WTC11 (cell line): ENCODE measurements at regions not wholly inside any gene's neighbourhood (a gene's known extent, or its start where the extent isn't known, plus 50 kb on each side); places are given as distances from the start of the nearest gene placed in this dataset.

ENCODE experiments used
- ATAC-seq: fragments of 200-7000 bp; cut with Tn5 transposase; 2 replicates; pipeline ENCODE4 v1.10.0; 2021; ENCODE audit warnings: mild to moderate bottlenecking, moderate library complexity
- CTCF ChIA-PET: fragments of 300-600 bp; sonication (Branson Sonifier 250); formaldehyde crosslinking; loops from one replicate; lab custom pipeline; 2021; ENCODE audit warnings: antibody characterized with exemption; lab: Charles Lee
- POLR2A ChIA-PET: fragments of 350-600 bp; sonication (Branson Sonifier 250); formaldehyde crosslinking; loops from one replicate; lab custom pipeline; 2021; ENCODE audit warnings: antibody characterized with exemption; lab: Charles Lee
- DNase-seq: peaks from one replicate; pipeline ENCODE4 v3.0.0; 2021; ENCODE audit warnings: low spot score
- H3K27ac Mint-ChIP-seq: 2 replicates; pipeline ENCODE4 v1.8.0; 2021; ENCODE audit warnings: mixed read lengths
- H3K27me3 Mint-ChIP-seq: 2 replicates; pipeline ENCODE4 v1.8.0; 2021; ENCODE audit warnings: low read depth, mild to moderate bottlenecking, moderate library complexity, mixed read lengths
- H3K36me3 Mint-ChIP-seq: 2 replicates; pipeline ENCODE4 v1.8.0; 2021; ENCODE audit warnings: mixed read lengths
- H3K4me1 Mint-ChIP-seq: 2 replicates; pipeline ENCODE4 v1.8.0; 2022; ENCODE audit warnings: mixed read lengths
- H3K4me3 Mint-ChIP-seq: 2 replicates; pipeline ENCODE4 v1.8.0; 2021; ENCODE audit warnings: mild to moderate bottlenecking, moderate library complexity, mixed read lengths
- H3K9me3 Mint-ChIP-seq: 2 replicates; pipeline ENCODE4 v1.8.0; 2021; ENCODE audit warnings: mixed read lengths
- ESRRA ChIP-seq: sonication (generic); formaldehyde crosslinking; IDR thresholded peaks from 2 replicates; pipeline ENCODE4 v1.8.1; 2022; ENCODE audit warnings: mild to moderate bottlenecking, missing genetic modification reagents, borderline replicate concordance
- FOXK1 ChIP-seq: sonication (generic); formaldehyde crosslinking; IDR thresholded peaks from 2 replicates; pipeline ENCODE4 v1.8.0; 2022; ENCODE audit warnings: mild to moderate bottlenecking, moderate library complexity, missing genetic modification reagents
- GTF2I ChIP-seq: fragments of 250-450 bp; sonication (Bioruptor Pico); conservative IDR thresholded peaks from 2 replicates; pipeline ENCODE4 v1.4.0; 2021; ENCODE audit warnings: mild to moderate bottlenecking
- IRF2 ChIP-seq: sonication (generic); formaldehyde crosslinking; IDR thresholded peaks from 2 replicates; pipeline ENCODE4 v1.8.0; 2022; ENCODE audit warnings: low read depth, missing genetic modification reagents, borderline replicate concordance
- KAT7 ChIP-seq: sonication (generic); formaldehyde crosslinking; IDR thresholded peaks from 2 replicates; pipeline ENCODE4 v1.8.1; 2023; ENCODE audit warnings: missing genetic modification reagents, mild to moderate bottlenecking, borderline replicate concordance
- NFE2L1 ChIP-seq: sonication (generic); formaldehyde crosslinking; IDR thresholded peaks from 2 replicates; pipeline ENCODE4 v1.8.1; 2023; ENCODE audit warnings: missing genetic modification reagents
- RORB ChIP-seq: fragments of 250-450 bp; sonication (Bioruptor Pico); IDR thresholded peaks from 2 replicates; pipeline ENCODE4 v1.9.0; 2021; ENCODE audit warnings: mild to moderate bottlenecking
- SMAD4 ChIP-seq: sonication (generic); formaldehyde crosslinking; IDR thresholded peaks from 2 replicates; pipeline ENCODE4 v1.8.0; 2022; ENCODE audit warnings: mild to moderate bottlenecking, missing genetic modification reagents
- ZNF396 ChIP-seq: fragments of 250-450 bp; sonication (Bioruptor Pico); IDR thresholded peaks from 2 replicates; pipeline ENCODE4 v1.8.0; 2021; ENCODE audit warnings: mild to moderate bottlenecking, moderate library complexity, borderline replicate concordance
- TF ChIP-seq, protein P1 (sequence below): fragments of 250-450 bp; sonication (Bioruptor Pico); IDR thresholded peaks from 2 replicates; pipeline ENCODE4 v1.9.0; 2021; ENCODE audit warnings: mild to moderate bottlenecking, borderline replicate concordance
- TF ChIP-seq, protein P2 (sequence below): sonication (generic); formaldehyde crosslinking; conservative IDR thresholded peaks from 2 replicates; pipeline ENCODE4 v1.8.1; 2023; ENCODE audit warnings: mild to moderate bottlenecking, low read depth, missing genetic modification reagents, moderate library complexity
- TF ChIP-seq, protein P3 (sequence below): sonication (generic); formaldehyde crosslinking; IDR thresholded peaks from 2 replicates; pipeline ENCODE4 v1.8.1; 2023; ENCODE audit warnings: mild to moderate bottlenecking, moderate library complexity, missing genetic modification reagents
- TF ChIP-seq, protein P4 (sequence below): sonication (generic); formaldehyde crosslinking; IDR thresholded peaks from 2 replicates; pipeline ENCODE4 v1.8.0; 2022; ENCODE audit warnings: missing genetic modification reagents
- TF ChIP-seq, protein P5 (sequence below): fragments of 250-450 bp; sonication (Bioruptor Pico); IDR thresholded peaks from 2 replicates; pipeline ENCODE4 v1.8.0; 2021; ENCODE audit warnings: mild to moderate bottlenecking
- TF ChIP-seq, protein P6 (sequence below): sonication (generic); formaldehyde crosslinking; IDR thresholded peaks from 2 replicates; pipeline ENCODE4 v1.8.0; 2022; ENCODE audit warnings: mild to moderate bottlenecking, missing genetic modification reagents
- TF ChIP-seq, protein P7 (sequence below): sonication (generic); formaldehyde crosslinking; conservative IDR thresholded peaks from 2 replicates; pipeline ENCODE4 v1.8.1; 2022; ENCODE audit warnings: mild to moderate bottlenecking, missing genetic modification reagents
- TF ChIP-seq, protein P8 (sequence below): sonication (generic); formaldehyde crosslinking; IDR thresholded peaks from 2 replicates; pipeline ENCODE4 v1.8.0; 2022; ENCODE audit warnings: mild to moderate bottlenecking, missing genetic modification reagents

DNA sequence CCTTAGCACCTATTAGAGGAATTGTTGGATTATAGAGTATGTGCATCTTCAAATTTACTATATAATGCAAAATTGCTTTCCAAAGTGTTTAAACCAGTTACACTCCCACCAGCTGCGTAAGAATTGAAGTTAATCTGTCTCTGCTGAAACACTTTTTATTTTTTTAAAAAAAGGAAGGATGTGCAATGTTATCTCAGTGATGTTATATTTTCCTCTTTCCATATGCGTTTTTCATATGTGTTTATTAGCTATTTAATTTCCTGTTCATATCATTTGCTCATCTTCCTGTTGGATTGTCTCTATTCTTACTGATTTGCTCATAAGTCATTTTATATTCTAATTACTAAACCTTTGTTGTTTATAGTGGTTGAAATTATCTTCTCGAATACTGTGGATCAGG lies 63.2 kb upstream of the RFX8 start:
- H3K9me3 Mint-ChIP-seq, result peaks cover 6% of the 10 kb centered on the region; the same call in 1 of the 2 replicates
- ATAC-seq, result no peak
- H3K4me1 Mint-ChIP-seq, result peaks cover 18% of the 10 kb centered on the region
- TF ChIP-seq, protein P1, sequence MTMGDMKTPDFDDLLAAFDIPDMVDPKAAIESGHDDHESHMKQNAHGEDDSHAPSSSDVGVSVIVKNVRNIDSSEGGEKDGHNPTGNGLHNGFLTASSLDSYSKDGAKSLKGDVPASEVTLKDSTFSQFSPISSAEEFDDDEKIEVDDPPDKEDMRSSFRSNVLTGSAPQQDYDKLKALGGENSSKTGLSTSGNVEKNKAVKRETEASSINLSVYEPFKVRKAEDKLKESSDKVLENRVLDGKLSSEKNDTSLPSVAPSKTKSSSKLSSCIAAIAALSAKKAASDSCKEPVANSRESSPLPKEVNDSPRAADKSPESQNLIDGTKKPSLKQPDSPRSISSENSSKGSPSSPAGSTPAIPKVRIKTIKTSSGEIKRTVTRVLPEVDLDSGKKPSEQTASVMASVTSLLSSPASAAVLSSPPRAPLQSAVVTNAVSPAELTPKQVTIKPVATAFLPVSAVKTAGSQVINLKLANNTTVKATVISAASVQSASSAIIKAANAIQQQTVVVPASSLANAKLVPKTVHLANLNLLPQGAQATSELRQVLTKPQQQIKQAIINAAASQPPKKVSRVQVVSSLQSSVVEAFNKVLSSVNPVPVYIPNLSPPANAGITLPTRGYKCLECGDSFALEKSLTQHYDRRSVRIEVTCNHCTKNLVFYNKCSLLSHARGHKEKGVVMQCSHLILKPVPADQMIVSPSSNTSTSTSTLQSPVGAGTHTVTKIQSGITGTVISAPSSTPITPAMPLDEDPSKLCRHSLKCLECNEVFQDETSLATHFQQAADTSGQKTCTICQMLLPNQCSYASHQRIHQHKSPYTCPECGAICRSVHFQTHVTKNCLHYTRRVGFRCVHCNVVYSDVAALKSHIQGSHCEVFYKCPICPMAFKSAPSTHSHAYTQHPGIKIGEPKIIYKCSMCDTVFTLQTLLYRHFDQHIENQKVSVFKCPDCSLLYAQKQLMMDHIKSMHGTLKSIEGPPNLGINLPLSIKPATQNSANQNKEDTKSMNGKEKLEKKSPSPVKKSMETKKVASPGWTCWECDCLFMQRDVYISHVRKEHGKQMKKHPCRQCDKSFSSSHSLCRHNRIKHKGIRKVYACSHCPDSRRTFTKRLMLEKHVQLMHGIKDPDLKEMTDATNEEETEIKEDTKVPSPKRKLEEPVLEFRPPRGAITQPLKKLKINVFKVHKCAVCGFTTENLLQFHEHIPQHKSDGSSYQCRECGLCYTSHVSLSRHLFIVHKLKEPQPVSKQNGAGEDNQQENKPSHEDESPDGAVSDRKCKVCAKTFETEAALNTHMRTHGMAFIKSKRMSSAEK (CRISPR knock-in tag), result no peak
- TF ChIP-seq ZNF396 (CRISPR knock-in tag), result no peak
- no peak for TF ChIP-seq IRF2 (CRISPR knock-in tag)
- TF ChIP-seq SMAD4, result no peak
- TF ChIP-seq, protein P2, sequence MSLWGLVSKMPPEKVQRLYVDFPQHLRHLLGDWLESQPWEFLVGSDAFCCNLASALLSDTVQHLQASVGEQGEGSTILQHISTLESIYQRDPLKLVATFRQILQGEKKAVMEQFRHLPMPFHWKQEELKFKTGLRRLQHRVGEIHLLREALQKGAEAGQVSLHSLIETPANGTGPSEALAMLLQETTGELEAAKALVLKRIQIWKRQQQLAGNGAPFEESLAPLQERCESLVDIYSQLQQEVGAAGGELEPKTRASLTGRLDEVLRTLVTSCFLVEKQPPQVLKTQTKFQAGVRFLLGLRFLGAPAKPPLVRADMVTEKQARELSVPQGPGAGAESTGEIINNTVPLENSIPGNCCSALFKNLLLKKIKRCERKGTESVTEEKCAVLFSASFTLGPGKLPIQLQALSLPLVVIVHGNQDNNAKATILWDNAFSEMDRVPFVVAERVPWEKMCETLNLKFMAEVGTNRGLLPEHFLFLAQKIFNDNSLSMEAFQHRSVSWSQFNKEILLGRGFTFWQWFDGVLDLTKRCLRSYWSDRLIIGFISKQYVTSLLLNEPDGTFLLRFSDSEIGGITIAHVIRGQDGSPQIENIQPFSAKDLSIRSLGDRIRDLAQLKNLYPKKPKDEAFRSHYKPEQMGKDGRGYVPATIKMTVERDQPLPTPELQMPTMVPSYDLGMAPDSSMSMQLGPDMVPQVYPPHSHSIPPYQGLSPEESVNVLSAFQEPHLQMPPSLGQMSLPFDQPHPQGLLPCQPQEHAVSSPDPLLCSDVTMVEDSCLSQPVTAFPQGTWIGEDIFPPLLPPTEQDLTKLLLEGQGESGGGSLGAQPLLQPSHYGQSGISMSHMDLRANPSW (CRISPR knock-in tag), result no peak
- TF ChIP-seq, protein P3, sequence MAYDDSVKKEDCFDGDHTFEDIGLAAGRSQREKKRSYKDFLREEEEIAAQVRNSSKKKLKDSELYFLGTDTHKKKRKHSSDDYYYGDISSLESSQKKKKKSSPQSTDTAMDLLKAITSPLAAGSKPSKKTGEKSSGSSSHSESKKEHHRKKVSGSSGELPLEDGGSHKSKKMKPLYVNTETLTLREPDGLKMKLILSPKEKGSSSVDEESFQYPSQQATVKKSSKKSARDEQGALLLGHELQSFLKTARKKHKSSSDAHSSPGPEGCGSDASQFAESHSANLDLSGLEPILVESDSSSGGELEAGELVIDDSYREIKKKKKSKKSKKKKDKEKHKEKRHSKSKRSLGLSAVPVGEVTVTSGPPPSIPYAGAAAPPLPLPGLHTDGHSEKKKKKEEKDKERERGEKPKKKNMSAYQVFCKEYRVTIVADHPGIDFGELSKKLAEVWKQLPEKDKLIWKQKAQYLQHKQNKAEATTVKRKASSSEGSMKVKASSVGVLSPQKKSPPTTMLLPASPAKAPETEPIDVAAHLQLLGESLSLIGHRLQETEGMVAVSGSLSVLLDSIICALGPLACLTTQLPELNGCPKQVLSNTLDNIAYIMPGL, result no peak
- no peak for TF ChIP-seq RORB (CRISPR knock-in tag)
- TF ChIP-seq, all 79 proteins: peak for 0
- Mint-ChIP-seq H3K27ac (no peak overlapping the region), H3K27me3 (no peaks in the 10 kb centered on the region), H3K4me3 (no peak overlapping the region), H3K36me3 (no peaks in the 10 kb centered on the region)
- POLR2A ChIA-PET, result no interaction called here
- CTCF ChIA-PET, result no interaction called here
- DNase-seq, result no peak

DNA sequence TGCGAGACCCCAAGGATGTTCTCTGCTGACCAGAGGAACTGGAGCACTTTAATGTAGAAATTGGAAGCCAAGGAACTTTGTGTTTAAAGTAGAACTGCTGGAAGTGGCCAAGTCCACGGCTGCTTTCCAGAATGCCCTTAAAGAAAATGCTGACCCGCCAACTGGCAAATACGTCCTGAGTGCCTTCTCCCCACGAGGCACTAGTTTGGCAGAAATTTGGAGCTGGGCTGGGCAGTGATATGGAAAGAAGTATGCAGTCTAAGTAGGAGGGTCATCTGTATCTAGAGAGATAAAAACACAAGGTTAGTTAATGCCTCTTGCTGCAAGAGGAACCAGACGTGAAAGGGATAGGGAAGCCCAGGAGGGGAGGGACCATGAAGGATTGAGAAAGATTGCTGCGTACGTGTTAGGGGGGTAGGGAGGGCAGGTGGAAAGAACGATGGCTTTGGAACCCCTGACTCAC lies 59.3 kb upstream of the RFX8 start:
- no peak for DNase-seq
- no peaks in the 10 kb centered on the region for H3K27me3 Mint-ChIP-seq
- H3K36me3 Mint-ChIP-seq, result no peaks in the 10 kb centered on the region
- peaks cover 25% of the 10 kb centered on the region for H3K4me1 Mint-ChIP-seq
- peak overlapping the region; percentile 87 for H3K27ac Mint-ChIP-seq
- ChIA-PET POLR2A (no interaction called here), CTCF (interaction anchor here (0.7 to 0.9 kb wide), 3 partner anchors 15 to 298 kb away, joined by 3 to 4 read pairs (median 3); no protein-coding TSS in a partner anchor)
- H3K9me3 Mint-ChIP-seq, result no peaks in the 10 kb centered on the region
- ATAC-seq, result peak; percentile 56
- H3K4me3 Mint-ChIP-seq, result no peak overlapping the region; the same call in 1 of the 2 replicates
- TF ChIP-seq FOXK1 (no peak), KAT7 (CRISPR knock-in tag) (no peak), IRF2 (CRISPR knock-in tag) (no peak), ESRRA (CRISPR knock-in tag) (no peak), GTF2I (no peak), NFE2L1 (CRISPR knock-in tag) (no peak)
- TF ChIP-seq, protein P4, sequence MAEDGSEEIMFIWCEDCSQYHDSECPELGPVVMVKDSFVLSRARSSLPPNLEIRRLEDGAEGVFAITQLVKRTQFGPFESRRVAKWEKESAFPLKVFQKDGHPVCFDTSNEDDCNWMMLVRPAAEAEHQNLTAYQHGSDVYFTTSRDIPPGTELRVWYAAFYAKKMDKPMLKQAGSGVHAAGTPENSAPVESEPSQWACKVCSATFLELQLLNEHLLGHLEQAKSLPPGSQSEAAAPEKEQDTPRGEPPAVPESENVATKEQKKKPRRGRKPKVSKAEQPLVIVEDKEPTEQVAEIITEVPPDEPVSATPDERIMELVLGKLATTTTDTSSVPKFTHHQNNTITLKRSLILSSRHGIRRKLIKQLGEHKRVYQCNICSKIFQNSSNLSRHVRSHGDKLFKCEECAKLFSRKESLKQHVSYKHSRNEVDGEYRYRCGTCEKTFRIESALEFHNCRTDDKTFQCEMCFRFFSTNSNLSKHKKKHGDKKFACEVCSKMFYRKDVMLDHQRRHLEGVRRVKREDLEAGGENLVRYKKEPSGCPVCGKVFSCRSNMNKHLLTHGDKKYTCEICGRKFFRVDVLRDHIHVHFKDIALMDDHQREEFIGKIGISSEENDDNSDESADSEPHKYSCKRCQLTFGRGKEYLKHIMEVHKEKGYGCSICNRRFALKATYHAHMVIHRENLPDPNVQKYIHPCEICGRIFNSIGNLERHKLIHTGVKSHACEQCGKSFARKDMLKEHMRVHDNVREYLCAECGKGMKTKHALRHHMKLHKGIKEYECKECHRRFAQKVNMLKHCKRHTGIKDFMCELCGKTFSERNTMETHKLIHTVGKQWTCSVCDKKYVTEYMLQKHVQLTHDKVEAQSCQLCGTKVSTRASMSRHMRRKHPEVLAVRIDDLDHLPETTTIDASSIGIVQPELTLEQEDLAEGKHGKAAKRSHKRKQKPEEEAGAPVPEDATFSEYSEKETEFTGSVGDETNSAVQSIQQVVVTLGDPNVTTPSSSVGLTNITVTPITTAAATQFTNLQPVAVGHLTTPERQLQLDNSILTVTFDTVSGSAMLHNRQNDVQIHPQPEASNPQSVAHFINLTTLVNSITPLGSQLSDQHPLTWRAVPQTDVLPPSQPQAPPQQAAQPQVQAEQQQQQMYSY (CRISPR knock-in tag), result no peak
- TF ChIP-seq, protein P5, sequence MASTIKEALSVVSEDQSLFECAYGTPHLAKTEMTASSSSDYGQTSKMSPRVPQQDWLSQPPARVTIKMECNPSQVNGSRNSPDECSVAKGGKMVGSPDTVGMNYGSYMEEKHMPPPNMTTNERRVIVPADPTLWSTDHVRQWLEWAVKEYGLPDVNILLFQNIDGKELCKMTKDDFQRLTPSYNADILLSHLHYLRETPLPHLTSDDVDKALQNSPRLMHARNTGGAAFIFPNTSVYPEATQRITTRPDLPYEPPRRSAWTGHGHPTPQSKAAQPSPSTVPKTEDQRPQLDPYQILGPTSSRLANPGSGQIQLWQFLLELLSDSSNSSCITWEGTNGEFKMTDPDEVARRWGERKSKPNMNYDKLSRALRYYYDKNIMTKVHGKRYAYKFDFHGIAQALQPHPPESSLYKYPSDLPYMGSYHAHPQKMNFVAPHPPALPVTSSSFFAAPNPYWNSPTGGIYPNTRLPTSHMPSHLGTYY (CRISPR knock-in tag), result no peak
- TF ChIP-seq, protein P6, sequence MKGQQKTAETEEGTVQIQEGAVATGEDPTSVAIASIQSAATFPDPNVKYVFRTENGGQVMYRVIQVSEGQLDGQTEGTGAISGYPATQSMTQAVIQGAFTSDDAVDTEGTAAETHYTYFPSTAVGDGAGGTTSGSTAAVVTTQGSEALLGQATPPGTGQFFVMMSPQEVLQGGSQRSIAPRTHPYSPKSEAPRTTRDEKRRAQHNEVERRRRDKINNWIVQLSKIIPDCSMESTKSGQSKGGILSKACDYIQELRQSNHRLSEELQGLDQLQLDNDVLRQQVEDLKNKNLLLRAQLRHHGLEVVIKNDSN (CRISPR knock-in tag), result no peak
- TF ChIP-seq, protein P7, sequence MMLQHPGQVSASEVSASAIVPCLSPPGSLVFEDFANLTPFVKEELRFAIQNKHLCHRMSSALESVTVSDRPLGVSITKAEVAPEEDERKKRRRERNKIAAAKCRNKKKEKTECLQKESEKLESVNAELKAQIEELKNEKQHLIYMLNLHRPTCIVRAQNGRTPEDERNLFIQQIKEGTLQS (CRISPR knock-in tag), result no peak
- TF ChIP-seq, protein P8, sequence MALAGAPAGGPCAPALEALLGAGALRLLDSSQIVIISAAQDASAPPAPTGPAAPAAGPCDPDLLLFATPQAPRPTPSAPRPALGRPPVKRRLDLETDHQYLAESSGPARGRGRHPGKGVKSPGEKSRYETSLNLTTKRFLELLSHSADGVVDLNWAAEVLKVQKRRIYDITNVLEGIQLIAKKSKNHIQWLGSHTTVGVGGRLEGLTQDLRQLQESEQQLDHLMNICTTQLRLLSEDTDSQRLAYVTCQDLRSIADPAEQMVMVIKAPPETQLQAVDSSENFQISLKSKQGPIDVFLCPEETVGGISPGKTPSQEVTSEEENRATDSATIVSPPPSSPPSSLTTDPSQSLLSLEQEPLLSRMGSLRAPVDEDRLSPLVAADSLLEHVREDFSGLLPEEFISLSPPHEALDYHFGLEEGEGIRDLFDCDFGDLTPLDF (CRISPR knock-in tag), result no peak
